SK-MEL-5 (cell line): ENCODE measurements at regions not wholly inside any gene's neighbourhood (a gene's known extent, or its start where the extent isn't known, plus 50 kb on each side); places are given as distances from the start of the nearest gene placed in this dataset.

ENCODE experiments used
- small RNA-seq, 2 experiments: library from RNA; depleted of rRNA; stranded (forward); fragments of <200 nt; gene quantifications; one replicate each; pipeline ENCODE3, GENCODE V24; 2014

Small RNA genes in the stretch of these regions (small RNA-seq; reads per million reads assigned to genes)
- 0 reads per million in 2 experiments for gene AL365434.2
